NCI-H1092 treated with DMSO at 0.1 percent for 48 hours (cell line): ENCODE measurements at regions not wholly inside any gene's neighbourhood (a gene's known extent, or its start where the extent isn't known, plus 50 kb on each side); places are given as distances from the start of the nearest gene placed in this dataset.
"Not testable (repeated sequence)": the region's sequence is repeated elsewhere in the genome, so short reads cannot be mapped to it uniquely, and the experiment has no call there.

ENCODE experiments used
- DNase-seq: peaks from one replicate; lab custom pipeline; 2025; lab: John Stamatoyannopoulos, UW

- not testable (repeated sequence) for DNase-seq
Observed at GRCh38 chr16:13336907-13337881, 435.8 kb downstream of the SHISA9 start.

- no peak for DNase-seq
Observed at GRCh38 chr16:13338044-13338443, 436.6 kb downstream of the SHISA9 start.

GRCh38 chr16:13342675-13343074 lies 441.3 kb downstream of the SHISA9 start:
- no peak for DNase-seq

GRCh38 chr16:13344001-13344400 lies 442.6 kb downstream of the SHISA9 start:
- no peak for DNase-seq

GRCh38 chr16:13348416-13348815 lies 447.0 kb downstream of the SHISA9 start:
- no peak for DNase-seq

GRCh38 chr16:13350000-13350399 lies 448.6 kb downstream of the SHISA9 start:
- no peak for DNase-seq

GRCh38 chr16:13351181-13351580 lies 449.8 kb downstream of the SHISA9 start:
- DNase-seq = peak; percentile 4

- DNase-seq = peak; percentile 40
Observed at GRCh38 chr16:13351601-13352217, 450.3 kb downstream of the SHISA9 start.

- DNase-seq = not testable (repeated sequence)
Observed at GRCh38 chr16:13352796-13353195, 451.4 kb downstream of the SHISA9 start.

GRCh38 chr16:13357842-13358241 lies 456.4 kb downstream of the SHISA9 start:
- not testable (repeated sequence) for DNase-seq

GRCh38 chr16:13359835-13360234 lies 458.4 kb downstream of the SHISA9 start:
- DNase-seq = no peak

- DNase-seq = no peak
Observed at GRCh38 chr16:13372421-13372820, 471.0 kb downstream of the SHISA9 start.

GRCh38 chr16:13376174-13376573 lies 474.8 kb downstream of the SHISA9 start:
- DNase-seq = no peak

- DNase-seq = no peak
Observed at GRCh38 chr16:13377143-13377542, 475.7 kb downstream of the SHISA9 start.

- no peak for DNase-seq
Observed at GRCh38 chr16:13378151-13378550, 476.8 kb downstream of the SHISA9 start.

- DNase-seq = no peak
Observed at GRCh38 chr16:13379266-13379665, 477.9 kb downstream of the SHISA9 start.

GRCh38 chr16:13385156-13386040 lies 484.0 kb downstream of the SHISA9 start:
- not testable (repeated sequence) for DNase-seq

- DNase-seq = peak; percentile 51
Observed at GRCh38 chr16:13390093-13390985, 488.9 kb downstream of the SHISA9 start.

GRCh38 chr16:13390986-13391305 lies 489.5 kb downstream of the SHISA9 start:
- DNase-seq = no peak

- DNase-seq = no peak
Observed at GRCh38 chr16:13391337-13391736, 489.9 kb downstream of the SHISA9 start.

- DNase-seq = no peak
Observed at GRCh38 chr16:13392341-13392740, 490.9 kb downstream of the SHISA9 start.
